IPS-11a (cell line): ENCODE measurements at regions not wholly inside any gene's neighbourhood (a gene's known extent, or its start where the extent isn't known, plus 50 kb on each side); places are given as distances from the start of the nearest gene placed in this dataset.

Experiments
- H3K4me3 ChIP-seq: one replicate; pipeline ENCODE4 v1.5.1; 2013; ENCODE audit warnings: low read depth, low read length, control low read depth

GRCh38 chrX:39204945-39205344 lies 403.7 kb downstream of the MID1IP1 start:
- H3K4me3 ChIP-seq = no peak overlapping the region

- H3K4me3 ChIP-seq = no peak overlapping the region
These were observed 404.2 kb downstream of the MID1IP1 start for GRCh38 chrX:39205467-39205866.

- H3K4me3 ChIP-seq = no peak overlapping the region
These were observed 405.3 kb downstream of the MID1IP1 start for GRCh38 chrX:39206399-39207145.

GRCh38 chrX:39211501-39211900 lies 410.2 kb downstream of the MID1IP1 start:
- H3K4me3 ChIP-seq = no peak overlapping the region

- no peak overlapping the region for H3K4me3 ChIP-seq
These were observed 411.2 kb downstream of the MID1IP1 start for GRCh38 chrX:39212456-39212855.

- H3K4me3 ChIP-seq = no peak overlapping the region
These were observed 413.3 kb downstream of the MID1IP1 start for GRCh38 chrX:39214387-39215126.

GRCh38 chrX:39220952-39221351 lies 419.7 kb downstream of the MID1IP1 start:
- no peak overlapping the region for H3K4me3 ChIP-seq

- H3K4me3 ChIP-seq = no peak overlapping the region
These were observed 421.3 kb downstream of the MID1IP1 start for GRCh38 chrX:39222346-39223113.

- no peak overlapping the region for H3K4me3 ChIP-seq
These were observed 425.0 kb downstream of the MID1IP1 start for GRCh38 chrX:39226251-39226650.

- H3K4me3 ChIP-seq = no peak overlapping the region
These were observed 426.1 kb downstream of the MID1IP1 start for GRCh38 chrX:39227371-39227770.

- H3K4me3 ChIP-seq = no peak overlapping the region
These were observed 436.7 kb downstream of the MID1IP1 start for GRCh38 chrX:39238006-39238405.

- H3K4me3 ChIP-seq = no peak overlapping the region
These were observed 440.9 kb downstream of the MID1IP1 start for GRCh38 chrX:39242187-39242586.

- no peak overlapping the region for H3K4me3 ChIP-seq
These were observed 442.9 kb downstream of the MID1IP1 start for GRCh38 chrX:39244147-39244546.

GRCh38 chrX:39245024-39245423 lies 443.8 kb downstream of the MID1IP1 start:
- H3K4me3 ChIP-seq = no peak overlapping the region

- no peak overlapping the region for H3K4me3 ChIP-seq
These were observed 446.3 kb downstream of the MID1IP1 start for GRCh38 chrX:39247536-39247935.

GRCh38 chrX:39248330-39248729 lies 447.1 kb downstream of the MID1IP1 start:
- H3K4me3 ChIP-seq = no peak overlapping the region

- no peak overlapping the region for H3K4me3 ChIP-seq
These were observed 448.7 kb downstream of the MID1IP1 start for GRCh38 chrX:39249999-39250398.

GRCh38 chrX:39251995-39252394 lies 450.7 kb downstream of the MID1IP1 start:
- H3K4me3 ChIP-seq = no peak overlapping the region

- no peak overlapping the region for H3K4me3 ChIP-seq
These were observed 452.3 kb downstream of the MID1IP1 start for GRCh38 chrX:39253551-39253950.

- no peak overlapping the region for H3K4me3 ChIP-seq
These were observed 457.1 kb downstream of the MID1IP1 start for GRCh38 chrX:39258331-39258730.

GRCh38 chrX:39260965-39261364 lies 459.7 kb downstream of the MID1IP1 start:
- H3K4me3 ChIP-seq = no peak overlapping the region
